Left colon (tissue), 2 donors: ENCODE measurements at regions not wholly inside any gene's neighbourhood (a gene's known extent, or its start where the extent isn't known, plus 50 kb on each side); places are given as distances from the start of the nearest gene placed in this dataset.

ENCODE experiments used
- ATAC-seq: fragments of 200-7000 bp; cut with Tn5 transposase; one replicate; pipeline ENCODE4 v1.9.1; 2020; ENCODE audit warnings: mild to moderate bottlenecking, moderate library complexity
- DNase-seq, 2 donors: peaks; one replicate each; pipeline ENCODE4 v3.0.0-alpha.2; 2020
- intact Hi-C, 2 donors: fragments of 100-400 bp; cut with DNase I in 1 of 2; cut with micrococcal nuclease in 1 of 2; formaldehyde crosslinking; loops; one replicate each; pipeline versions ENCODE4 v1.11.2 to v1.14.0; 2022; cut with DNase I, micrococcal nuclease
- donor health status: DM: no; HTN: no; CAD: no.
- donor health status: DM: yes; HTN: yes; CAD: no.

DNA sequence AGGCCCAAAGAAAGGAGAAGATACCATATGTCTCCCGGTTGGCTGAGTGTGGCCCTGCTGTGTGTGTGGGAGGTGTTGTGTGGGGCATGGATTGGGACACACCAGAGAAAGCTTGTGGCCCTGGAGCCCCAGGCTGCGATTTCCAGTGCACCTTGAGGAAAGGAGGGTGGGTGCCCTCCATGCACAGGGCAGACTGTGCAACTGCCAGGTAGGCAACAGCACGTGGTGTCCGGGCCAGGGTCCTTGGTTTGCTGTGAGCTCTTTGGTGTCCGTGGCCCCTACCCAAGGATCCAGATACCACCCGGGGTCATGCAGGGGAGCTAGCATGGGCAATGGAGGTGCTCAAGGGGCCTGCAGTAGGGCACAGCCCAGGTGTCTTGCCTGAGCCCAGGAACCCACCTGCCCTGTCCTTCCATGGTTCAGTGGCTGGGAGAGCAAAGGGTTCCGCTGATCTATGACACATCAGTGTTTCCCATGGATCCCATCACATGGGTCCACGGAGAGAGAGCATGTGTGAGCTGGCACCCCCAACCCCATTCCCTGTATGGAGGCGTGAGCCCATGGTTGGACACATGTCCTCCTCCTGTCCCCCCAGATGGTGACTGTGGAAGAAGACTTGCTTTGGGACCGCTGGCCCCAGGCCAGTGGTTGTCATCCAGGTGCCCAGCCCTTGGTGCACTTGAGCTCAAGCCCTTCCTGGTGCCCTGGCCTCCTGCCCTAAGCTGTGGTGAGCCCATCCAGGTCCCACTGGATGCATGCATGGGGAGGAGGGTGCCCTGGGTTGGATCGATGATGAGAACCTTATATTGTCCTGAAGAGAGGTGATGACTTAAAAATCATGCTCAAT, 223.4 kb downstream of the SNRPN start:
- intact Hi-C loops, result no loop called here
- ATAC-seq, result no peak
- DNase-seq, result peak in 1 of 2 donors; percentile 5

- intact Hi-C loops, result no loop called here
- DNase-seq, result peak in 1 of 2 donors; percentile 18
- no peak for ATAC-seq
Observed at GRCh38 chr15:25178835-25179672, 224.3 kb downstream of the SNRPN start.

DNA sequence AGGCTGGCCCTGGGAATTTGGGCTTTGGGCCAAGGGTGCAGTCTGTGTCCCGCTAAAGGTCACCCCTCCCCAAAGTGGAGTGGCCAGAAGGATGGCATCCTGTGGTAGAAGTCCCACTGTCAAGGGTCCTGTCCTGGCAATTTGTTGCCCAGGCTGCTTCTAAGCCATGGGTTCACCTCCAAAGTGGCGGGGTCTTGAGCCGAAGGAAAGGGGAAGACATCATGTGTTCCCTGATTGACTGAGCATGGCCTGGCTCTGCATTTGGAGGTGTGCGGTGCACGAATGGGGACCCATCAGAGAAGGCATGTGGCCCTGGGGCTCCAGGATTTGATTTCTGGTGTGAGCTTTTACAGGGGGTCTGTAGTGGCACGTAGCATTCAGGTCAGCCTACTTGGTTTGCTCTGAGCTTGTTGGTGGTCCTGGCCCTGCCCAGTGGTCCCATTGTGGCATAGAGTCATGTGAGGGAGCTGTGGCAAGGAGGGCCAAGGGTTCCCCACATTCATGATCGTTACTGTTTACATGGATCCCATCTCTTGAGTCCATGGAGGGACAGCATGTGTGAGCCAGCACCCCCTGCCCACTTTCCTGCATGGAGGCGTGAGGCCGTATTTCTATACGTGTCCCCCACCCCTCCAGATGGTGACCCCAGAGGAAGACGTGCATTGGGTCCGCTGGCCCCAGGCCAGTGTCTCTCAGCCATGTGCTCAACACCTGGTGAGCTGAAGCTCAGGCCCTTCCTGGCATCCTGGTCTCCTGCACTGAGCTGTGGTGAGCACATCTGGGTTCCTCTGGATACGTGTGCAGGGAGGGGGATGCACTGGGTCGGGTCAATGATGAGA, 225.1 kb downstream of the SNRPN start:
- intact Hi-C loops, result no loop called here
- ATAC-seq, result no peak
- peak in 1 of 2 donors; percentile 12 for DNase-seq

DNA sequence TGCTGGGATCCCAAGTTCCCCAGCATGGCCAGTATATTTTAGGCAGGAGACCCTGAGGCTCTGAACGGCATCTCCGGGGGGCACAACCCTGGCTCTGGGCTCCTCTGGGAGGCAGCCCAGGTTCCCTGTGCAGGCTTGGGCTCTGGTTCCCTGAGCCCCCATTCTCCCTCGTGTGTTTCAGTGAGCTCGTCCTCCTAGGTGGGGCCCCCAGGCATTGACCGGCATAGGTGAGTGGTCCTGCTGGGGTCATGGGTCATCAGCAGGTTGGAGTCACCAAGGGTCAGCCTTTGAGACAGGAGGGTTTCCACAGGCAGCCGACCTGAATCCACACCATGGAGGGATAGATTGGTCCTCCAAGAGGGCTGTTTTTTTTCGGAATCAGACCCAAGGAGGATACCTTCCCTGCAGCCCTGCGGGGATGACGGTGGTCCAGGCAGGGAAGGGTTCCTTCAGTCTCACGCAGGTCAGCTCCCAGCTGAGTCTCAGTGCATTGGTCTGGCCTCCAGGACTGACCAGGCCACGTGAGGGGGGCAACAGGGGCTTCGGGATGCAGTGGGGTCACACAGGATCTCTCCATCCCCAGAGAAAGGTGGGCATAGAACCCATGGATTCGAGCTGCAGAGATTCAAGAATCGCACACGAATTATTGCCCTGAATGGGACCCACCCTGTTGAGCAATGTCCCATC, 226.0 kb downstream of the SNRPN start:
- DNase-seq (peak in 1 of 2 donors; percentile 10), ATAC-seq (no peak)
- intact Hi-C loops, result no loop called here

- DNase-seq, result peak in 1 of 2 donors; percentile 10
- intact Hi-C loops, result no loop called here
Observed at GRCh38 chr15:25181293-25182097, 226.7 kb downstream of the SNRPN start.

DNA sequence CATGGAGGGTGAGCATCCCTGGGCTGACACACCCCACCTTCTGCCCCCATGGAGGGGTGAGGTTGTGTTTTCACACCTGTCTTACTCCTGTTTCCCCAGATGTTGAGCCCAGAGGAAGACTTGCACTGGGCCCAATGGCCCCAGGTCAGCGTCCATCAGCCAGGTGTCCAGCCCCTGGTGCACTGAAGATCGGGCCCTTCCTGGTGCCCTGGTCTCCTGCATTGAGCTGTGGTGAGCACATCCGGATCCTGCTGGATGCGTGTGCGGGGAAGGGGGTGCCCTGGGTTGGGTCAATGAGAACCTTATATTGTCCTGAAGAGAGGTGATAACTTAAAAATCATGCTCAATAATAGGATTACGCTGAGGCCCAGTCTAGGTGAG, 227.3 kb downstream of the SNRPN start:
- peak in 1 of 2 donors; percentile 5 for DNase-seq
- intact Hi-C loops, result no loop called here
- ATAC-seq, result no peak

More at GRCh38 chr15:25181293-25182097, 226.7 kb downstream of the SNRPN start:
- no peak for ATAC-seq

- ATAC-seq, result no peak
- intact Hi-C loops, result no loop called here
- DNase-seq, result peak in 1 of 2 donors; percentile 5
Observed at GRCh38 chr15:25182736-25183445, 228.1 kb downstream of the SNRPN start.

- DNase-seq, result peak in 1 of 2 donors; percentile 16
Observed at GRCh38 chr15:25183581-25184251, 228.9 kb downstream of the SNRPN start.

DNA sequence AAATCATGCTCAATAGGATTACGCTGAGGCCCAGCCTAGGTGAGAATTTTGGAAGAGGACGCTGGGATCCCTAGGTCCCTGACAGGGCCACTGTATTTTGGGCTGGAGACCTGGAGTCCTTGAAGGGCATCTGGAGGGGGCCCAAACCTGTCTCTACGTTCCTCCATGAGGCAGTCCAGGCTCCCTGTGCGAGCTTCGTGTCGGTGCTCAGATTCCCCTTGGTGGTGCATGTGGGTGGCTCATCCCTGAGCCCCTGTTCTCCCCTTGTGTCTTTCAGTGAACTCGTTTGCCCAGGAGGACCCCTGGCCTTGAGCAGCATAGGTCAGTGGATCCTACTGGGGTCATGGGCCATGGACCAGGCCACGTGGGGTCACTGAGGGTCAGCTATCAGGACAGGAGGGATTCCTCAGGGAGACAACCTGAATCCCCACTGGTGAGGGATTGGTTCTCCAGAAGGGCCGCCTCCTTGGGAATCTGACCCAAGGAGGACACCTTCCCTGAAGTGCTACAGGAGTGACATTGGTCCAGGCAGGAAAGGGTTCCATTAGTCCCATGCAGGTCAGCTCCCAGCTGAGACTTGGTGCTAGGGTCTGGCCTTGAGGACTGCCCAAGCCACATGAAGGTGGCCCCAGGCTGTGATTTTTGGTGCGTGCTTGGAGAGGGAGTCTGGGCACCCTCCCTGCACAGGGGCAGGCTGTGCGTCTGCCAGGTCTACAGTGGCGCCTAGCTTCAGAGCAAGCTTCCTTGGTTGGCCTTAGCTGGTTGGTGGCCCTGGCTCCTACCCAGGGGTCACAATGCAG, 229.8 kb downstream of the SNRPN start:
- no peak for ATAC-seq
- DNase-seq, result peak in 1 of 2 donors; percentile 17
- intact Hi-C loops, result no loop called here

More at GRCh38 chr15:25183581-25184251, 228.9 kb downstream of the SNRPN start:
- no peak for ATAC-seq
- intact Hi-C loops, result no loop called here

- DNase-seq (peak in 1 of 2 donors; percentile 8), ATAC-seq (no peak)
- intact Hi-C loops, result no loop called here
Observed at GRCh38 chr15:25185156-25185710, 230.4 kb downstream of the SNRPN start.

- DNase-seq (no peak), ATAC-seq (no peak)
- intact Hi-C loops, result no loop called here
Observed at GRCh38 chr15:25185791-25186190, 231.0 kb downstream of the SNRPN start.

DNA sequence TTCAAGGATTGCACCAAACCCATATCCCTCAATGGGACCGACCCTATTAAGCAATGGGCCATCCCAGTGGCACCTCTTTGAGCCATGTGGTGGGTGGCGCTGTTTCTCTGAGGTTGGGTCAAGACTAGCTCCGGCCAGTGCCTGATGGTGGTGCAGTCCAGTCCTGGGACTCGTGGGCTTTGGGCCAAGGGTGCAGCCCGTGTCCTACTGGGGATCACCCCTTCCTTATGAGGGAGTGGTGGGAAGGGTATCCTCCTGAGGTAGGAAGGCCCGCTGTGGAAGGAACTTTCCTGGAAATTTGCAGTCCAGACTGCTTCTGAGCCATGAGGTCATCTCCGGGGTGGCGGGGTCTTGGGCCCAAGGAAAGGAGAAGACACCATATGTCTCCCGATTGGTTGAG, 231.6 kb downstream of the SNRPN start:
- no peak for DNase-seq
- intact Hi-C loops, result no loop called here

DNA sequence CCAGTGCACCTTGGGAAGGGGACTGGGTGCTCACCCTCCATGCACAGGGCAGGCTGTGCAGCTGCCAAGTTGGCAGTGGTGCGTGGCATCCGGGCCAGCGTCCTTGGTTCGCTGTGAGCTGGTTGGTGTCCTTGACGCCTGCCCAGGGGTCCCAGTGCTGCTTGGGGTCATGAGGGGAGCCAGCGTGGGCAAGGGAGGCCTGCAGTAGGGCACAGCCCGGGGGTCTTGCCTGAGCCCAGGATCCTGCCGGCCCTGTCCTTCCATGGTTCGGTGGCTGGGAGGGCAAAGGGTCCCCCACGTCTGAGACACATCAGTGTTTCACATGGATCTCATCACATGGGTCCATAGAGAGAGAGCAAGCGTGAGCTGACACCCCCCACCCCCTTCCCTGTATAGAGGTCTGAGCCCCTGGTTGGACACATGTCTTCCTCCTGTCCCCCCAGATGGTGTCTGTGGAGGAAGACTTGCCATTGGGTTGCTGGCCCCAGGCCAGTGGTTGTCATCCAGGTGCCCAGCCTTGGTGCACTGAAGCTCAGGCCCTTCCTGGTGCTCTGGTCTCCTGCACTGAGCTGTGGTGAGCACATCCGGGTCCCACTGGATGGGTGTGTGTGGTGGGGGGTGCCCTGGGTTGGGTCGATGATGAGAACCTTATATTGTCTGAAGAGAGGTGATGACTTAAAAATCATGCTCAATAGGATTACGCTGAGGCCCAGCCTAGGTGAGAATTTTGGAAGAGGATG, 232.3 kb downstream of the SNRPN start:
- no peak for DNase-seq
- intact Hi-C loops, result no loop called here
- no peak for ATAC-seq

More for the DNA sequence above, 231.6 kb downstream of the SNRPN start:
- ATAC-seq, result no peak

DNA sequence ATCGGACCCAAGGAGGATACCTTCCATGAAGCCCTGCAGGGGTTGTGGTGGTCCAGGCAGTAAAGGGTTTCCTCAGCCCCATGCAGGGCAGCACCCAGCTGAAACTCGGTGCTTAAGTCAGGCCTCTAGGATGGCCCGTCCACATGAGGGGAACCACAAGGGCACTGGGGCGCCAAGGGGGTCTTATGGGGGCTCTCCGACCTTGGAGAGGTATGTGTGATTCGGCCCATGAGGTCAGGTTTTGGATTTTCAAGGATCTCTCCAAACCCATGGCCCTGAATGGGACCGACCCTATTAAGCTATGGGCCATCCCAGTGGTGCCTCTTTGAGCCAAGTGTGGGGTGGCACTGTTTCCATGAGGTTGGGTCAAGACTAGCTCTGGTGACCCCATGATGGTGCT, 233.3 kb downstream of the SNRPN start:
- no peak for ATAC-seq
- intact Hi-C loops, result no loop called here
- no peak for DNase-seq
